CD4-positive, CD25-positive, alpha-beta regulatory T cell (primary cell): ENCODE measurements at regions not wholly inside any gene's neighbourhood (a gene's known extent, or its start where the extent isn't known, plus 50 kb on each side); places are given as distances from the start of the nearest gene placed in this dataset.

Experiments
- ATAC-seq, 2 donors: fragments of 150-1000 bp; cut with Tn5 transposase; one replicate each; pipeline ENCODE4 v1.10.0; 2021; ENCODE audit warnings: low read depth in 2 of 2, moderate number of reproducible peaks in 2 of 2, moderate library complexity in 1 of 2
- DNase-seq, 3 donors: peaks; one replicate each; pipeline versions ENCODE4 v3.0.0 to v3.0.0-alpha.2; 2012 to 2022; ENCODE audit warnings: mixed read lengths in 1 of 3
- H3K27ac ChIP-seq: one replicate; pipeline ENCODE4 v1.7.0; 2013; ENCODE audit warnings: mild to moderate bottlenecking, low read length; ENCODE audit not compliant: insufficient read depth, poor library complexity, severe bottlenecking
- H3K27me3 ChIP-seq: one replicate; pipeline ENCODE4 v1.7.0; 2013; ENCODE audit warnings: low read length; ENCODE audit not compliant: control insufficient read depth, insufficient read depth
- H3K36me3 ChIP-seq: one replicate; pipeline ENCODE4 v1.7.0; 2013; ENCODE audit warnings: mild to moderate bottlenecking, low read length, moderate library complexity; ENCODE audit not compliant: control insufficient read depth, insufficient read depth
- H3K4me1 ChIP-seq: 2 replicates; pipeline ENCODE4 v1.7.0; 2013; ENCODE audit warnings: mild to moderate bottlenecking, low read length; ENCODE audit not compliant: insufficient read depth, control insufficient read depth, poor library complexity, severe bottlenecking
- H3K4me3 ChIP-seq: one replicate; pipeline ENCODE4 v1.7.0; 2013; ENCODE audit warnings: low read depth, mild to moderate bottlenecking, low read length, moderate library complexity
- H3K9me3 ChIP-seq, 2 experiments: 1 replicate in 1 of 2; 2 replicates in 1 of 2; pipeline ENCODE4 v1.7.0; 2013; ENCODE audit warnings: low read length in 2 of 2, mild to moderate bottlenecking in 1 of 2, moderate library complexity in 1 of 2; ENCODE audit not compliant: control insufficient read depth in 2 of 2
- H3K27ac Mint-ChIP-seq, 3 donors: one replicate each; pipeline ENCODE4 v1.8.0; 2020 to 2022; ENCODE audit warnings: mild to moderate bottlenecking in 3 of 3, mixed read lengths in 3 of 3, moderate library complexity in 2 of 3
- H3K27me3 Mint-ChIP-seq: one replicate; pipeline ENCODE4 v1.8.0; 2022; ENCODE audit warnings: mild to moderate bottlenecking, mixed read lengths
- H3K36me3 Mint-ChIP-seq: one replicate; pipeline ENCODE4 v1.8.0; 2020; ENCODE audit warnings: mixed read lengths
- H3K4me1 Mint-ChIP-seq, 4 donors: one replicate each; pipeline ENCODE4 v1.8.0; 2020 to 2022; ENCODE audit warnings: mixed read lengths in 4 of 4, mild to moderate bottlenecking in 1 of 4
- H3K4me3 Mint-ChIP-seq, 4 donors: one replicate each; pipeline ENCODE4 v1.8.0; 2020 to 2022; ENCODE audit warnings: mild to moderate bottlenecking in 4 of 4, mixed read lengths in 4 of 4, moderate library complexity in 3 of 4
- H3K9me3 Mint-ChIP-seq, 7 donors: one replicate each; pipeline ENCODE4 v1.8.0; 2020 to 2022; ENCODE audit warnings: mixed read lengths in 7 of 7, mild to moderate bottlenecking in 3 of 7, moderate library complexity in 2 of 7

DNA sequence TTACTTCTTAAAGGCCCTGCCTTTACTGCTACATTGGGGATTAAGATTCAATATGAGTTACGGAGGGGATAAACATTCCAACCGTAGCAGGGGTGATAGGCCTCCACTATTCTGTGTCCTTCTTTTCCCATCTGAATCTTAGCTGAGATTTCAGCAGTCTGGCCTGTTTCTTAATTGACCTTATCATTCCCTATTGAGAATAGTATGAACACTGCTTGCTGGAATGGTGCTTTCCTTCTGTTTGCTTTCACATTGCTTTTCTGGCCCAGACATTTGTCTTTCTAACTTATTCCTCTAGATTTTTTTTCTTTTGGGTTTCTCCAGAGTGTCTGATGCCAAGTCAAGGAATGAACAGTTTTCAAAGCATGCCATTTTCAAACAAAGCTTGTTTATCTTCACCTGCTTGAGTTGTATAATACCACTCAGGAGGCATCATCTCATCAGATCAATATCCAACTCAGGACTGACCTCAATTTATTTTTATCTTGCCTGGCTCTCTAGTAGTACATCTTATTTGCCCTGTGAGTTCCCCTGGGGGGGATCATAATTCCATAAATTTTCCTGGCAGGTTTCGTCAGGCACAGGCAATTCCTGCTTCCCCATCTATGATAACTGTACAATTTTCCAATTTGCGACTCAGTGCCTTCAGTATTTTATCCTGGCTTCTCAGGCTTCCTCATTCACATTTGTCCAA is 161.1 kb upstream of the STT3B start:
- Histone ChIP-seq H3K4me3 (no peak overlapping the region), H3K36me3 (no peaks in the 10 kb centered on the region), H3K4me1 (no peaks in the 10 kb centered on the region), H3K27ac (no peak overlapping the region), H3K27me3 (no peaks in the 10 kb centered on the region), H3K9me3 (no peaks in the 10 kb centered on the region)
- Mint-ChIP-seq H3K36me3 (no peaks in the 10 kb centered on the region), H3K4me3 (no peak overlapping the region), H3K27me3 (no peaks in the 10 kb centered on the region), H3K9me3 (peaks cover 0 to 2% (median 0%) of the 10 kb centered on the region in 7 donors), H3K4me1 (peaks cover 0 to 5% (median under 1%) of the 10 kb centered on the region in 4 donors), H3K27ac (no peak overlapping the region)
- DNase-seq, result no peak
- ATAC-seq, result no peak

GRCh38 chr3:31373681-31374080 is 159.0 kb upstream of the STT3B start:
- Mint-ChIP-seq H3K27ac (no peak overlapping the region), H3K9me3 (peaks cover 0 to 4% (median 0%) of the 10 kb centered on the region in 7 donors), H3K36me3 (no peaks in the 10 kb centered on the region), H3K4me3 (no peak overlapping the region), H3K27me3 (no peaks in the 10 kb centered on the region), H3K4me1 (peaks cover 0 to 11% (median 4%) of the 10 kb centered on the region in 4 donors)
- DNase-seq, result no peak
- Histone ChIP-seq H3K4me3 (no peak overlapping the region), H3K4me1 (no peaks in the 10 kb centered on the region), H3K36me3 (no peaks in the 10 kb centered on the region), H3K27me3 (no peaks in the 10 kb centered on the region), H3K9me3 (no peaks in the 10 kb centered on the region), H3K27ac (no peak overlapping the region)
- ATAC-seq, result no peak

GRCh38 chr3:31377045-31377642 is 155.6 kb upstream of the STT3B start:
- H3K27me3 ChIP-seq, result no peaks in the 10 kb centered on the region
- ATAC-seq (peak; percentile 83 to 90), DNase-seq (peak in 1 of 3 donors; percentile 78)
- H3K27ac Mint-ChIP-seq, result no peak overlapping the region
- H3K4me1 ChIP-seq, result no peaks in the 10 kb centered on the region
- H3K36me3 ChIP-seq, result no peaks in the 10 kb centered on the region
- H3K27ac ChIP-seq, result no peak overlapping the region
- H3K9me3 ChIP-seq, result no peaks in the 10 kb centered on the region
- no peak overlapping the region for H3K4me3 Mint-ChIP-seq
- H3K27me3 Mint-ChIP-seq, result peaks cover 2% of the 10 kb centered on the region
- peaks cover 0 to 4% (median 0%) of the 10 kb centered on the region in 7 donors for H3K9me3 Mint-ChIP-seq
- no peaks in the 10 kb centered on the region for H3K36me3 Mint-ChIP-seq
- H3K4me1 Mint-ChIP-seq, result peaks cover 0 to 6% (median 3%) of the 10 kb centered on the region in 4 donors
- H3K4me3 ChIP-seq, result no peak overlapping the region

- no peak for ATAC-seq
- H3K36me3 Mint-ChIP-seq, result no peaks in the 10 kb centered on the region
These were observed 154.5 kb upstream of the STT3B start for GRCh38 chr3:31378231-31378630.

DNA sequence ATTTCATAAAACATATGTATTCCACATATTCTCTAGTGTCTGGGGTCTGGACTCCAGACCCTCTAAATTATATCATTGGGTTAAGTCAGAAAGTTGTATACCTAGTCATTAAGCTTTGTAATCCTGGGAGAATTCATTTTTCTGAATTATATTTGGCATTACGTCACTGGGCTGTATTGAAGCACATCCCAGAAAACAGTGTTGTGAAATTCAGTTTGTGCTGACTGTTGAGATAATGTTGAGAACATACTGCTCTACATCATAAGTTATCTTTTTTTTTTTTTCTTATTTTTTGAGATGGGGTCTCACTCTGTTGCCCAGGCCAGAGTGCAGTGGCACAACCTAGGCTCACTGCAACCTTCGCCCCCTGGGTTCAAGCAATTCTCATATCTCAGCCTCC is 153.1 kb upstream of the STT3B start:
- H3K27me3 Mint-ChIP-seq, result peaks cover 6% of the 10 kb centered on the region

More at GRCh38 chr3:31378231-31378630, 154.5 kb upstream of the STT3B start:
- peaks cover 0 to 6% (median 3%) of the 10 kb centered on the region in 4 donors for H3K4me1 Mint-ChIP-seq
- Histone ChIP-seq H3K36me3 (no peaks in the 10 kb centered on the region), H3K4me3 (no peak overlapping the region), H3K27ac (no peak overlapping the region), H3K4me1 (no peaks in the 10 kb centered on the region), H3K27me3 (no peaks in the 10 kb centered on the region), H3K9me3 (no peaks in the 10 kb centered on the region)
- H3K9me3 Mint-ChIP-seq, result peaks cover 0 to 2% (median 0%) of the 10 kb centered on the region in 7 donors
- H3K4me3 Mint-ChIP-seq, result no peak overlapping the region
- no peak overlapping the region for H3K27ac Mint-ChIP-seq
- peaks cover 6% of the 10 kb centered on the region for H3K27me3 Mint-ChIP-seq
- no peak for DNase-seq

GRCh38 chr3:31382856-31383255 is 149.9 kb upstream of the STT3B start:
- Histone ChIP-seq H3K9me3 (no peaks in the 10 kb centered on the region), H3K27me3 (no peaks in the 10 kb centered on the region), H3K36me3 (no peaks in the 10 kb centered on the region), H3K4me1 (no peaks in the 10 kb centered on the region), H3K4me3 (no peak overlapping the region), H3K27ac (no peak overlapping the region)
- H3K4me1 Mint-ChIP-seq, result no peaks in the 10 kb centered on the region
- DNase-seq (no peak), ATAC-seq (no peak)
- peaks cover 0 to 14% (median 5%) of the 10 kb centered on the region in 7 donors for H3K9me3 Mint-ChIP-seq
- no peak overlapping the region for H3K4me3 Mint-ChIP-seq
- peaks cover 6% of the 10 kb centered on the region for H3K27me3 Mint-ChIP-seq
- no peak overlapping the region for H3K27ac Mint-ChIP-seq
- peaks cover 6% of the 10 kb centered on the region for H3K36me3 Mint-ChIP-seq

More for the DNA sequence above, 153.1 kb upstream of the STT3B start:
- no peak overlapping the region for H3K27ac ChIP-seq
- H3K4me1 ChIP-seq, result no peaks in the 10 kb centered on the region
- no peaks in the 10 kb centered on the region for H3K36me3 Mint-ChIP-seq
- no peak overlapping the region for H3K4me3 ChIP-seq
- H3K27ac Mint-ChIP-seq, result no peak overlapping the region
- no peaks in the 10 kb centered on the region for H3K9me3 ChIP-seq
- H3K4me1 Mint-ChIP-seq, result peaks cover 0 to 6% (median 3%) of the 10 kb centered on the region in 4 donors
- H3K4me3 Mint-ChIP-seq, result no peak overlapping the region
- no peaks in the 10 kb centered on the region for H3K36me3 ChIP-seq
- no peak for DNase-seq
- H3K9me3 Mint-ChIP-seq, result peaks cover 0 to 2% (median 0%) of the 10 kb centered on the region in 7 donors
- no peak for ATAC-seq
- H3K27me3 ChIP-seq, result no peaks in the 10 kb centered on the region

DNA sequence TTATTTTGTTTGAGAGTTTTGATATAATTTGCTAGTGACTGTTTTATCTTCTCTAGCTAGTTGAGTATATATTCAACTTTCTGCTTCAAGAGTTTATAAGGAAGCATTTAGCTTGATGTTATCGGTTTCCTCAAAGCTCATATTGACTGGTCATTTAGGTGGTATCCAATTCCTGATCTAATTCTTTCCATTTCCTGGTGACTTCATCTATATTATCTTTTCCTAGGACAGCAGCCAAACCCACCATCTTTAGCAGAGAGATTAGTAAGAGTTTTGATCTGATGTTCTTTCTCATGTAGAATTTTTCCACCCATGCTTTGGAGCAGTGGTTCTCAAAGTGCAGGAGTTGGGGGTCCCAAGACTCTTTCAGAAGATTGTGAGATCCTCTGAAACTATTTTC is 148.6 kb upstream of the STT3B start:
- H3K4me3 Mint-ChIP-seq, result no peak overlapping the region
- H3K27ac Mint-ChIP-seq, result no peak overlapping the region
- no peaks in the 10 kb centered on the region for H3K4me1 Mint-ChIP-seq
- Histone ChIP-seq H3K4me3 (no peak overlapping the region), H3K9me3 (no peaks in the 10 kb centered on the region), H3K4me1 (no peaks in the 10 kb centered on the region), H3K27me3 (no peaks in the 10 kb centered on the region), H3K36me3 (no peaks in the 10 kb centered on the region), H3K27ac (no peak overlapping the region)
- H3K9me3 Mint-ChIP-seq, result peaks cover 0 to 14% (median 6%) of the 10 kb centered on the region in 7 donors
- peaks cover 6% of the 10 kb centered on the region for H3K27me3 Mint-ChIP-seq
- no peak for DNase-seq
- peaks cover 6% of the 10 kb centered on the region for H3K36me3 Mint-ChIP-seq
- ATAC-seq, result no peak

GRCh38 chr3:31389939-31390338 is 142.8 kb upstream of the STT3B start:
- Mint-ChIP-seq H3K36me3 (peaks cover 6% of the 10 kb centered on the region), H3K27ac (peak overlapping the region in 1 of 3 donors; percentile 16), H3K4me3 (no peak overlapping the region), H3K27me3 (no peaks in the 10 kb centered on the region), H3K4me1 (peaks cover 0 to 6% (median 2%) of the 10 kb centered on the region in 4 donors), H3K9me3 (peaks cover 0 to 14% (median 6%) of the 10 kb centered on the region in 7 donors)
- ATAC-seq (no peak), DNase-seq (no peak)
- Histone ChIP-seq H3K9me3 (no peaks in the 10 kb centered on the region), H3K27ac (no peak overlapping the region), H3K4me1 (no peaks in the 10 kb centered on the region), H3K4me3 (no peak overlapping the region), H3K27me3 (no peaks in the 10 kb centered on the region), H3K36me3 (no peaks in the 10 kb centered on the region)
